Fibroblast of lung (primary cell): ENCODE measurements at regions not wholly inside any gene's neighbourhood (a gene's known extent, or its start where the extent isn't known, plus 50 kb on each side); places are given as distances from the start of the nearest gene placed in this dataset.
"Not testable (repeated sequence)": the region's sequence is repeated elsewhere in the genome, so short reads cannot be mapped to it uniquely, and the experiment has no call there.

Source experiments
- CTCF ChIP-seq, 2 donors: IDR thresholded peaks in 1 of 2; conservative IDR thresholded peaks in 1 of 2; 1 replicate in 1 of 2; 2 replicates in 1 of 2; pipeline ENCODE4 v1.5.1; 2011 to 2012; ENCODE audit warnings: low read length in 2 of 2, control low read depth in 1 of 2, inconsistent platforms in 1 of 2, low read depth in 1 of 2, mild to moderate bottlenecking in 1 of 2
- EZH2 ChIP-seq: IDR thresholded peaks from 2 replicates; pipeline ENCODE4 v1.5.1; 2012; ENCODE audit warnings: low read length, control low read depth, mild to moderate bottlenecking; ENCODE audit errors: missing control alignments

GRCh38 chr2:58745334-58745733 lies 504.2 kb upstream of the FANCL start:
- not testable (repeated sequence) for TF ChIP-seq CTCF (conservative IDR thresholded peaks at IDR 0.05 in 1 of 2, IDR thresholded peaks at IDR 0.05 in 1 of 2; ENCODE audit: low read depth in 1 of 2, low read length in 2 of 2); EZH2
